ENCODE measurements at regions not wholly inside any gene's neighbourhood (a gene's known extent, or its start where the extent isn't known, plus 50 kb on each side); places are given as distances from the start of the nearest gene placed in this dataset.

- Histone ChIP-seq H3K9me3 (ENCODE audit: control insufficient read depth, insufficient read depth, low read length) (no peaks in the 10 kb centered on the region), H3K36me3 (ENCODE audit: control insufficient read depth, low read length) (no peaks in the 10 kb centered on the region), H3K4me1 (ENCODE audit: control insufficient read depth, low read length) (peaks cover 26% of the 10 kb centered on the region), H3F3A (ENCODE audit: control insufficient read depth, insufficient read depth) (no peaks in the 10 kb centered on the region), H3K4me2 (ENCODE audit: low read length) (peak overlapping the region; percentile 31), H4K20me1 (ENCODE audit: control insufficient read depth, insufficient read depth, low read depth, low read length) (no peaks in the 10 kb centered on the region), H3K27ac (ENCODE audit: low read depth, low read length) (0 out of 2 replicates have a peak overlapping the region, but pooled peaks have one; percentile 10), H3K27me3 (ENCODE audit: control insufficient read depth, low read length) (no peaks in the 10 kb centered on the region), H3K79me2 (ENCODE audit: control insufficient read depth, low read length) (no peaks in the 10 kb centered on the region), H3K9me2 (replicated peaks; ENCODE audit: control insufficient read depth, low read length) (no peaks in the 10 kb centered on the region), H3K4me3 (ENCODE audit: low read length) (no peak overlapping the region)
- TF ChIP-seq EZH2phosphoT487 (IDR thresholded peaks at IDR 0.05; ENCODE audit: borderline replicate concordance, low read length): no peak
- TF ChIP-seq, protein P1, sequence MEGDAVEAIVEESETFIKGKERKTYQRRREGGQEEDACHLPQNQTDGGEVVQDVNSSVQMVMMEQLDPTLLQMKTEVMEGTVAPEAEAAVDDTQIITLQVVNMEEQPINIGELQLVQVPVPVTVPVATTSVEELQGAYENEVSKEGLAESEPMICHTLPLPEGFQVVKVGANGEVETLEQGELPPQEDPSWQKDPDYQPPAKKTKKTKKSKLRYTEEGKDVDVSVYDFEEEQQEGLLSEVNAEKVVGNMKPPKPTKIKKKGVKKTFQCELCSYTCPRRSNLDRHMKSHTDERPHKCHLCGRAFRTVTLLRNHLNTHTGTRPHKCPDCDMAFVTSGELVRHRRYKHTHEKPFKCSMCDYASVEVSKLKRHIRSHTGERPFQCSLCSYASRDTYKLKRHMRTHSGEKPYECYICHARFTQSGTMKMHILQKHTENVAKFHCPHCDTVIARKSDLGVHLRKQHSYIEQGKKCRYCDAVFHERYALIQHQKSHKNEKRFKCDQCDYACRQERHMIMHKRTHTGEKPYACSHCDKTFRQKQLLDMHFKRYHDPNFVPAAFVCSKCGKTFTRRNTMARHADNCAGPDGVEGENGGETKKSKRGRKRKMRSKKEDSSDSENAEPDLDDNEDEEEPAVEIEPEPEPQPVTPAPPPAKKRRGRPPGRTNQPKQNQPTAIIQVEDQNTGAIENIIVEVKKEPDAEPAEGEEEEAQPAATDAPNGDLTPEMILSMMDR (IDR thresholded peaks at IDR 0.05; ENCODE audit: low read depth, low read length, poor library complexity, severe bottlenecking): no peak
Observed at GRCh38 chr15:69958496-69959084, 139.1 kb downstream of the TLE3 start.

GRCh38 chr15:69962561-69962960 lies 135.2 kb downstream of the TLE3 start:
- no peaks in the 10 kb centered on the region for H3K36me3 ChIP-seq (ENCODE audit: control insufficient read depth, low read length)
- no peaks in the 10 kb centered on the region for H3F3A ChIP-seq (ENCODE audit: control insufficient read depth, insufficient read depth)
- H3K9me2 ChIP-seq (replicated peaks; ENCODE audit: control insufficient read depth, low read length): no peaks in the 10 kb centered on the region
- H4K20me1 ChIP-seq (ENCODE audit: control insufficient read depth, insufficient read depth, low read depth, low read length): no peaks in the 10 kb centered on the region
- no peaks in the 10 kb centered on the region for H3K9me3 ChIP-seq (ENCODE audit: control insufficient read depth, insufficient read depth, low read length)
- no peaks in the 10 kb centered on the region for H3K27me3 ChIP-seq (ENCODE audit: control insufficient read depth, low read length)
- H3K4me3 ChIP-seq (ENCODE audit: low read length): no peak overlapping the region
- H3K4me1 ChIP-seq (ENCODE audit: control insufficient read depth, low read length): peaks cover 15% of the 10 kb centered on the region
- TF ChIP-seq, protein P1 (IDR thresholded peaks at IDR 0.05; ENCODE audit: low read depth, low read length, poor library complexity, severe bottlenecking): no peak
- no peak for TF ChIP-seq EZH2phosphoT487 (IDR thresholded peaks at IDR 0.05; ENCODE audit: borderline replicate concordance, low read length)
- H3K4me2 ChIP-seq (ENCODE audit: low read length): no peak overlapping the region
- no peaks in the 10 kb centered on the region for H3K79me2 ChIP-seq (ENCODE audit: control insufficient read depth, low read length)
- no peak overlapping the region for H3K27ac ChIP-seq (ENCODE audit: low read depth, low read length)

- no peaks in the 10 kb centered on the region for H4K20me1 ChIP-seq (ENCODE audit: control insufficient read depth, insufficient read depth, low read depth, low read length)
Observed at GRCh38 chr15:69963385-69963784, 134.3 kb downstream of the TLE3 start.

More at GRCh38 chr15:69963385-69963784, 134.3 kb downstream of the TLE3 start:
- H3K4me1 ChIP-seq (ENCODE audit: control insufficient read depth, low read length): peaks cover 7% of the 10 kb centered on the region
- H3K4me2 ChIP-seq (ENCODE audit: low read length): no peak overlapping the region
- no peaks in the 10 kb centered on the region for H3K9me3 ChIP-seq (ENCODE audit: control insufficient read depth, insufficient read depth, low read length)
- no peaks in the 10 kb centered on the region for H3F3A ChIP-seq (ENCODE audit: control insufficient read depth, insufficient read depth)
- H3K9me2 ChIP-seq (replicated peaks; ENCODE audit: control insufficient read depth, low read length): no peaks in the 10 kb centered on the region
- TF ChIP-seq, protein P1 (IDR thresholded peaks at IDR 0.05; ENCODE audit: low read depth, low read length, poor library complexity, severe bottlenecking): no peak
- no peak for TF ChIP-seq EZH2phosphoT487 (IDR thresholded peaks at IDR 0.05; ENCODE audit: borderline replicate concordance, low read length)
- no peaks in the 10 kb centered on the region for H3K36me3 ChIP-seq (ENCODE audit: control insufficient read depth, low read length)
- H3K27me3 ChIP-seq (ENCODE audit: control insufficient read depth, low read length): no peaks in the 10 kb centered on the region
- no peaks in the 10 kb centered on the region for H3K79me2 ChIP-seq (ENCODE audit: control insufficient read depth, low read length)
- H3K27ac ChIP-seq (ENCODE audit: low read depth, low read length): no peak overlapping the region
- H3K4me3 ChIP-seq (ENCODE audit: low read length): no peak overlapping the region

Data from DOHH2 (cell line).